ENCODE measurements at regions not wholly inside any gene's neighbourhood (a gene's known extent, or its start where the extent isn't known, plus 50 kb on each side); places are given as distances from the start of the nearest gene placed in this dataset.

DNA sequence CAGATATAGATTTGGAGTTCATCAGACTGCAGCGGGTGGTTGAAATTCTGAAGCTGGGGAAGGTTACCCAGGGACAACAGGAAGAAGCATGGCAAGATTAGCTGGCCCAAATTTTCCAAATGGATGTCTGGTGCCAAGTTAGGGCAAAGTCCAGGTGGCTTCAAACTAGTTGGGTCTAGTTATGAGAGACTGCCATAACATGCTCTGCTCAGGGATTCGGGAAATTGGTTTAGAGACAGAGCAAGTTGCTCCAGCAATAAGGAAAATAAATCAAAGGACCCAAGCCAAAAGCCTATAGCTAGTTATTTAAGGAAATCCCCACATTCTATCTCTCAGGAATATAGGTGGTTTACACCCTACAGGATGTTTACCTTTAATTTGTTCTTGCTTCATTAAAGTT is 125.7 kb upstream of the BTG1 start:
- DNase-seq (ENCODE audit: low read depth, low spot score): no peak
- Histone ChIP-seq H3K27me3 (ENCODE audit: insufficient read depth, insufficient read length) (no peaks in the 10 kb centered on the region), H3K4me3 (ENCODE audit: insufficient read length, low read depth) (no peak overlapping the region), H3K9ac (ENCODE audit: insufficient read length, low read depth) (no peak overlapping the region), H3K36me3 (ENCODE audit: insufficient read depth, insufficient read length, low read length) (no peaks in the 10 kb centered on the region), H3K9me3 (ENCODE audit: insufficient read depth, low read length) (no peaks in the 10 kb centered on the region), H3K4me1 (ENCODE audit: insufficient read depth, insufficient read length) (no peaks in the 10 kb centered on the region)
- no peak for TF ChIP-seq YY1 (IDR thresholded peaks at IDR 0.05; ENCODE audit: insufficient read depth, insufficient read length)
- no peak for TF ChIP-seq ZNF274 (IDR thresholded peaks at IDR 0.05; ENCODE audit: low read depth, low read length)
- TF ChIP-seq SUZ12 (IDR thresholded peaks at IDR 0.05; ENCODE audit: extremely low read depth, insufficient read depth, insufficient read length): no peak

DNA sequence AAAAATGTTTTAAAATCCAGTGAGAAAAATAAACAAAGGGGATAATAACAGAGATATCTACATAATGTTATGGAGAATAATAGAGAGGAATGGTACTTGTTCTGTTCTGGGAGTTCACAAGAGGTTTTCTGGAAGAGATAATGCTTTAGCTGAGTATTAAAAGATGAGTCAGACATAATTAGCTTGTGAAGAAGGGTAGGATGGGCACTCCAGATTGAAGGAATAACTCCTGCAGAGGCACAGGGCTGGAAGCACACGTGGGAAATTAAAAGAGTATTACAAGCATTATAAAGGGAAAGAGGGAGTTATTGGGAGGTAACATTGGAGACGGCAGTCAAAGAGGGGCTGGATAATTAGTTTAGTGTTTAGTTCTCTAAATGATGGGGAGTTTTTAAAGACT is 124.9 kb upstream of the BTG1 start:
- no peak overlapping the region for H3K9ac ChIP-seq (ENCODE audit: insufficient read length, low read depth)
- H3K27me3 ChIP-seq (ENCODE audit: insufficient read depth, insufficient read length): no peaks in the 10 kb centered on the region
- TF ChIP-seq SUZ12 (IDR thresholded peaks at IDR 0.05; ENCODE audit: extremely low read depth, insufficient read depth, insufficient read length): no peak
- TF ChIP-seq YY1 (IDR thresholded peaks at IDR 0.05; ENCODE audit: insufficient read depth, insufficient read length): no peak
- TF ChIP-seq ZNF274 (IDR thresholded peaks at IDR 0.05; ENCODE audit: low read depth, low read length): no peak
- H3K4me1 ChIP-seq (ENCODE audit: insufficient read depth, insufficient read length): no peaks in the 10 kb centered on the region
- H3K36me3 ChIP-seq (ENCODE audit: insufficient read depth, insufficient read length, low read length): no peaks in the 10 kb centered on the region
- no peak for DNase-seq (ENCODE audit: low read depth, low spot score)
- H3K4me3 ChIP-seq (ENCODE audit: insufficient read length, low read depth): no peak overlapping the region
- H3K9me3 ChIP-seq (ENCODE audit: insufficient read depth, low read length): no peaks in the 10 kb centered on the region

DNA sequence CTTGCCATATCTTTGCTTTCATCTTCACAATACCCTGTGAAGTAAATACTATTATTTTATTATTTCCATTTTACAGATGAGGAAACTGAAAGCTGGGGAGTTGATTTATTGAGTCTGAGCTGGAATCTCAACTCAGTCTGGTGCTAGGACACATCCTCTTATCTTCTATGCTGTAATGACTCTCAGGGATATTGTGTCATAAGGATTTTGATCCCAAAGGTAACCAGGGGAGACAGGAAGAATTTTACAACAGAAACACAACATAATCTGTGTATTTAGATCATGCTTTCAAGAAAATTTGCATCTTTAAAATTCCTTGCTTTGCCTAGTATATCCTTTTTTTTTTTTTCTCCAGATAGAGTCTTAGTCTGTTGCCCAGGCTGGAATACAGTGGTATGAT is 123.3 kb upstream of the BTG1 start:
- Histone ChIP-seq H3K36me3 (ENCODE audit: insufficient read depth, insufficient read length, low read length) (no peaks in the 10 kb centered on the region), H3K4me1 (ENCODE audit: insufficient read depth, insufficient read length) (no peaks in the 10 kb centered on the region), H3K9me3 (ENCODE audit: insufficient read depth, low read length) (no peaks in the 10 kb centered on the region), H3K9ac (ENCODE audit: insufficient read length, low read depth) (no peak overlapping the region), H3K4me3 (ENCODE audit: insufficient read length, low read depth) (no peak overlapping the region), H3K27me3 (ENCODE audit: insufficient read depth, insufficient read length) (no peaks in the 10 kb centered on the region)
- no peak for DNase-seq (ENCODE audit: low read depth, low spot score)
- TF ChIP-seq YY1 (IDR thresholded peaks at IDR 0.05; ENCODE audit: insufficient read depth, insufficient read length): no peak
- no peak for TF ChIP-seq SUZ12 (IDR thresholded peaks at IDR 0.05; ENCODE audit: extremely low read depth, insufficient read depth, insufficient read length)
- no peak for TF ChIP-seq ZNF274 (IDR thresholded peaks at IDR 0.05; ENCODE audit: low read depth, low read length)

DNA sequence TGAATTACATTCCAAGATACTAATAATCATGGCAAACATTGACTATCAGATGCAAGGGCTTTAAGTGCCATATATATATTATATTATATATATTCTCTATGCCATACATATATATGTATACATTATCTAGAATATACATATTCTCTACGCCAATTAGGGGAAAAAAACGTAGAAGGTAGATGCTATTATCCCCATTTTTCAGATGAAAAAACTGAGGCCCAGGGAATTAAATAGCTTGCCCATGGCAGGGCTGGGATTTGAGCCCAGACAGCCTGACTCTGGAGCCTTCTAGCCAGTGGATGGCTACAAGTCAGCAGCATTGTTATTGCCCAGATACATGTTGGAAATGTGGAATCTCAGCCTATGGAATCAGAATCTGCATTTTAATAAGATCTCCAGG is 116.0 kb upstream of the BTG1 start:
- H3K4me3 ChIP-seq (ENCODE audit: insufficient read length, low read depth): no peak overlapping the region
- DNase-seq (ENCODE audit: low read depth, low spot score): no peak
- H3K27me3 ChIP-seq (ENCODE audit: insufficient read depth, insufficient read length): no peaks in the 10 kb centered on the region
- no peaks in the 10 kb centered on the region for H3K4me1 ChIP-seq (ENCODE audit: insufficient read depth, insufficient read length)
- H3K36me3 ChIP-seq (ENCODE audit: insufficient read depth, insufficient read length, low read length): no peaks in the 10 kb centered on the region
- TF ChIP-seq YY1 (IDR thresholded peaks at IDR 0.05; ENCODE audit: insufficient read depth, insufficient read length): no peak
- TF ChIP-seq ZNF274 (IDR thresholded peaks at IDR 0.05; ENCODE audit: low read depth, low read length): no peak
- no peak for TF ChIP-seq SUZ12 (IDR thresholded peaks at IDR 0.05; ENCODE audit: extremely low read depth, insufficient read depth, insufficient read length)
- no peaks in the 10 kb centered on the region for H3K9me3 ChIP-seq (ENCODE audit: insufficient read depth, low read length)
- H3K9ac ChIP-seq (ENCODE audit: insufficient read length, low read depth): no peak overlapping the region

DNA sequence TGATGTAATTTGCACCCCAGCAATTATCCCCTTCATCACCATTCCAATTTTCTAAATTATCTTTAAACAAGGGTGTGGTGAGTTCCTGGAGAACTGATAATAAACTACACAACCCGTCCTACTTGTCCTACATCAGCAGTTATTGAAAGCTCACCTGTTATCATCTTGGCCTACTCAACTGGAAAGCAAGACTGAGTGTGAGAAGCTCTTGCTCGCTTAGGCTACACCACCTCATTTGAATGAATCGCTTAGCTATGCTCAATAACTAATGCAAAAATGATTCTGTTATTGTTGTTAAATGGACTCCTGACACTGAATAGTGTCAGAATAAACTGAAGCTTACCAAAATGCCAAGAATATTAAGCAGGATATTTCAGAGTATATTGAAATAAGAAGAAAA is 115.4 kb upstream of the BTG1 start:
- Histone ChIP-seq H3K9me3 (ENCODE audit: insufficient read depth, low read length) (no peaks in the 10 kb centered on the region), H3K4me1 (ENCODE audit: insufficient read depth, insufficient read length) (no peaks in the 10 kb centered on the region), H3K4me3 (ENCODE audit: insufficient read length, low read depth) (no peak overlapping the region), H3K36me3 (ENCODE audit: insufficient read depth, insufficient read length, low read length) (no peaks in the 10 kb centered on the region), H3K9ac (ENCODE audit: insufficient read length, low read depth) (no peak overlapping the region), H3K27me3 (ENCODE audit: insufficient read depth, insufficient read length) (no peaks in the 10 kb centered on the region)
- no peak for DNase-seq (ENCODE audit: low read depth, low spot score)
- no peak for TF ChIP-seq ZNF274 (IDR thresholded peaks at IDR 0.05; ENCODE audit: low read depth, low read length)
- no peak for TF ChIP-seq SUZ12 (IDR thresholded peaks at IDR 0.05; ENCODE audit: extremely low read depth, insufficient read depth, insufficient read length)
- TF ChIP-seq YY1 (IDR thresholded peaks at IDR 0.05; ENCODE audit: insufficient read depth, insufficient read length): no peak

DNA sequence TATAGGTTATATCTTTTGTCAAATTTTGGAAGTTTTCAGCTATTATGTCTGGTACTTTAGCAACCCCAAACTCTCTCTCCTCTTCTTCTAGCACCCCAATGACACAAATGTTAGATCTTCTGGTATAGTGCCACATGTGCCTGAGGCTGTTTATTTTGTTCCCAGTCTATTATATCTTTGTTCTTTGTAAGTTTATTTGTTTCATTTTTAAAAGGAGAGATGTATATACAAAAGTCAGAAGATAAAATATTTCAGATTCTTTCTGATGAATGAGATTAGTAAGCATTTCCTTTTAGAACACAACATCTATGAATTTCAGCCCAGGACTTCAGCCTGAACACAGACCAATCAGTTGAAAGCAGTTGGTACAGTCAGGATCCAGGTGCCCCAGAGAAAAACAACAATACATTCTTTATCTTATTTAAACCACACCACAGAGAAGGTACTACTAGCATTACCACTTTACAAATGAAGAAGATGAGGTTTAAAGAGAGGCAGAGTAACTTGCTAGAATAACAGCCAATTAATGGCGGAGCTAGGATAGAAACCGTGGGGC is 114.1 kb upstream of the BTG1 start:
- no peak for DNase-seq (ENCODE audit: low read depth, low spot score)
- no peaks in the 10 kb centered on the region for H3K36me3 ChIP-seq (ENCODE audit: insufficient read depth, insufficient read length, low read length)
- no peaks in the 10 kb centered on the region for H3K4me1 ChIP-seq (ENCODE audit: insufficient read depth, insufficient read length)
- no peaks in the 10 kb centered on the region for H3K27me3 ChIP-seq (ENCODE audit: insufficient read depth, insufficient read length)
- no peak overlapping the region for H3K9ac ChIP-seq (ENCODE audit: insufficient read length, low read depth)
- H3K4me3 ChIP-seq (ENCODE audit: insufficient read length, low read depth): no peak overlapping the region
- TF ChIP-seq ZNF274 (IDR thresholded peaks at IDR 0.05; ENCODE audit: low read depth, low read length) (no peak), SUZ12 (IDR thresholded peaks at IDR 0.05; ENCODE audit: extremely low read depth, insufficient read depth, insufficient read length) (no peak), YY1 (IDR thresholded peaks at IDR 0.05; ENCODE audit: insufficient read depth, insufficient read length) (no peak)
- H3K9me3 ChIP-seq (ENCODE audit: insufficient read depth, low read length): no peaks in the 10 kb centered on the region

DNA sequence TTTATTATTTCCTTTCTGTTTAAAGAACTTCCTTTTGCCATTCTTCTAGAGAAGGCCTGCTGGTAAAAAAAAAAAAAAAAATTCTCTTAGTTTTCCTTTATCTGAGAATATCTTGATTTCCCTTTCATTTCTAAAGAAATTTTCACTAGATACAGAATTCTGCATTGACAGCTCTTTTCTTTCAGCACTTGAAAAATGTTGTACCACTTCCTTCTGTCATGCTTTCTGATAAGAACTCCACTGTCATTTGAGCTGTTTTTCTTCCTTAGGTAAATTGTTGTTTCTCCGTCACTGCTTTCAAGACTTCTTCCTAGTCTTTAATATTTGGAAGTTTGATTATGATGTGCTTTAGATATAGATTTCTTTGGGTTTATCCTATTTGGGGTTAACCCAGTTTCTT is 113.6 kb upstream of the BTG1 start:
- no peaks in the 10 kb centered on the region for H3K9me3 ChIP-seq (ENCODE audit: insufficient read depth, low read length)
- no peak for TF ChIP-seq SUZ12 (IDR thresholded peaks at IDR 0.05; ENCODE audit: extremely low read depth, insufficient read depth, insufficient read length)
- TF ChIP-seq YY1 (IDR thresholded peaks at IDR 0.05; ENCODE audit: insufficient read depth, insufficient read length): no peak
- no peak for TF ChIP-seq ZNF274 (IDR thresholded peaks at IDR 0.05; ENCODE audit: low read depth, low read length)
- H3K36me3 ChIP-seq (ENCODE audit: insufficient read depth, insufficient read length, low read length): no peaks in the 10 kb centered on the region
- H3K9ac ChIP-seq (ENCODE audit: insufficient read length, low read depth): no peak overlapping the region
- no peak overlapping the region for H3K4me3 ChIP-seq (ENCODE audit: insufficient read length, low read depth)
- no peaks in the 10 kb centered on the region for H3K27me3 ChIP-seq (ENCODE audit: insufficient read depth, insufficient read length)
- H3K4me1 ChIP-seq (ENCODE audit: insufficient read depth, insufficient read length): no peaks in the 10 kb centered on the region
- no peak for DNase-seq (ENCODE audit: low read depth, low spot score)
